ENCODE measurements at regions not wholly inside any gene's neighbourhood (a gene's known extent, or its start where the extent isn't known, plus 50 kb on each side); places are given as distances from the start of the nearest gene placed in this dataset.
"Not testable (repeated sequence)": the region's sequence is repeated elsewhere in the genome, so short reads cannot be mapped to it uniquely, and the experiment has no call there.

GRCh38 chr9:28946648-28947047 lies 1373.4 kb upstream of the C9orf72 start:
- no peak for DNase-seq

- peak; percentile 9 to 14 for DNase-seq
Measured at GRCh38 chr9:28951945-28952344, 1378.7 kb upstream of the C9orf72 start.

- peak; percentile 52 to 79 for DNase-seq
Measured at GRCh38 chr9:28956116-28956880, 1383.0 kb upstream of the C9orf72 start.

GRCh38 chr9:28960602-28961001 lies 1387.3 kb upstream of the C9orf72 start:
- no peak for DNase-seq

- DNase-seq, result no peak
Measured at GRCh38 chr9:28961623-28962022, 1388.3 kb upstream of the C9orf72 start.

GRCh38 chr9:28967226-28967625 lies 1393.9 kb upstream of the C9orf72 start:
- no peak for DNase-seq

- no peak for DNase-seq
Measured at GRCh38 chr9:28970241-28970654, 1397.0 kb upstream of the C9orf72 start.

- DNase-seq, result no peak
Measured at GRCh38 chr9:28971881-28972280, 1398.6 kb upstream of the C9orf72 start.

GRCh38 chr9:28976250-28976649 lies 1403.0 kb upstream of the C9orf72 start:
- no peak for DNase-seq

GRCh38 chr9:28976684-28977083 lies 1403.4 kb upstream of the C9orf72 start:
- no peak for DNase-seq

GRCh38 chr9:28981129-28981528 lies 1407.8 kb upstream of the C9orf72 start:
- DNase-seq, result no peak

GRCh38 chr9:28981711-28982110 lies 1408.4 kb upstream of the C9orf72 start:
- no peak for DNase-seq

GRCh38 chr9:28984016-28984415 lies 1410.7 kb upstream of the C9orf72 start:
- no peak for DNase-seq

- DNase-seq, result not testable (repeated sequence)
Measured at GRCh38 chr9:28990009-28990408, 1416.7 kb upstream of the C9orf72 start.

- peak in 1 of 2 experiments; percentile 31 for DNase-seq
Measured at GRCh38 chr9:28999057-28999456, 1425.8 kb upstream of the C9orf72 start.

- DNase-seq, result no peak
Measured at GRCh38 chr9:28999806-29000205, 1426.5 kb upstream of the C9orf72 start.

- peak in 1 of 2 experiments; percentile 61 for DNase-seq
Measured at GRCh38 chr9:29001006-29001405, 1427.7 kb upstream of the C9orf72 start.

- DNase-seq, result no peak
Measured at GRCh38 chr9:29004988-29005387, 1431.7 kb upstream of the C9orf72 start.

- DNase-seq, result peak in 1 of 2 experiments; percentile 59
Measured at GRCh38 chr9:29006628-29007027, 1433.3 kb upstream of the C9orf72 start.

- no peak for DNase-seq
Measured at GRCh38 chr9:29012911-29013310, 1439.6 kb upstream of the C9orf72 start.

- DNase-seq, result no peak
Measured at GRCh38 chr9:29021632-29022031, 1448.4 kb upstream of the C9orf72 start.

GRCh38 chr9:29038332-29038731 lies 1465.1 kb upstream of the C9orf72 start:
- no peak for DNase-seq

GRCh38 chr9:29039258-29039657 lies 1466.0 kb upstream of the C9orf72 start:
- no peak for DNase-seq

- DNase-seq, result no peak
Measured at GRCh38 chr9:29043072-29043471, 1469.8 kb upstream of the C9orf72 start.

GRCh38 chr9:29044959-29045358 lies 1471.7 kb upstream of the C9orf72 start:
- no peak for DNase-seq

All from NCI-H2081 (cell line).